Left cardiac atrium (tissue), 4 donors: ENCODE measurements at regions not wholly inside any gene's neighbourhood (a gene's known extent, or its start where the extent isn't known, plus 50 kb on each side); places are given as distances from the start of the nearest gene placed in this dataset.

Experiments
- ATAC-seq, 2 donors: fragments of 200-7000 bp; cut with Tn5 transposase; one replicate each; pipeline ENCODE4 v1.9.1; 2020; ENCODE audit warnings: mild to moderate bottlenecking in 2 of 2, moderate library complexity in 2 of 2
- DNase-seq: peaks from one replicate; pipeline ENCODE4 v3.0.0-alpha.2; 2020
- intact Hi-C, 2 donors: fragments of 100-400 bp; cut with DNase I; formaldehyde crosslinking; loops; one replicate each; pipeline versions ENCODE4 v1.14.1 to v1.15.1; 2022 to 2023
- donor health status: DM: no; HTN: yes; CAD: no.
- donor health status: DM: no; HTN: yes; CAD: no; lungs with severe emphysema.
- donor health status: DM: yes; HTN: yes; CAD: no.
- donor health status: Dilated cardiomyopathy.

DNA sequence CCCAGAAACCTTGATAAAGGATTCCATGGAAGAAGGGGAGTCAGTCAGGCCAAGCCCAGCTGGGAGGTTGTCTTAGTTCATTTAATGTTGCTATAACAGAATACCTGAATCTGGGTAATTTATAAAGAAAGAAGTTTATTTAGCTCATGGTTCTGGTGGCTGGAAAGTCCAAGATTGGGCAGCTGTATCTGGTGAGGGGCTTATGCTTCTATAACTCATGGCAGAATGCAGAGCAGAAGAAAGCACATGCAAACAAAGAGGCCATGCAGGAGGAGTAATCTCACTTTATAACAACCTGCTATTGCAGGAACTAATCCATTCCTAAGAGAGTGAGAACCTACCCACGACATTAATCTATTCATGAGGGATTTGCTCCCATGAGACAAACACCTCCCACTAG lies 54.2 kb upstream of the ANKRD1 start:
- no peak for ATAC-seq
- DNase-seq = no peak
- intact Hi-C loops = no loop called here

DNA sequence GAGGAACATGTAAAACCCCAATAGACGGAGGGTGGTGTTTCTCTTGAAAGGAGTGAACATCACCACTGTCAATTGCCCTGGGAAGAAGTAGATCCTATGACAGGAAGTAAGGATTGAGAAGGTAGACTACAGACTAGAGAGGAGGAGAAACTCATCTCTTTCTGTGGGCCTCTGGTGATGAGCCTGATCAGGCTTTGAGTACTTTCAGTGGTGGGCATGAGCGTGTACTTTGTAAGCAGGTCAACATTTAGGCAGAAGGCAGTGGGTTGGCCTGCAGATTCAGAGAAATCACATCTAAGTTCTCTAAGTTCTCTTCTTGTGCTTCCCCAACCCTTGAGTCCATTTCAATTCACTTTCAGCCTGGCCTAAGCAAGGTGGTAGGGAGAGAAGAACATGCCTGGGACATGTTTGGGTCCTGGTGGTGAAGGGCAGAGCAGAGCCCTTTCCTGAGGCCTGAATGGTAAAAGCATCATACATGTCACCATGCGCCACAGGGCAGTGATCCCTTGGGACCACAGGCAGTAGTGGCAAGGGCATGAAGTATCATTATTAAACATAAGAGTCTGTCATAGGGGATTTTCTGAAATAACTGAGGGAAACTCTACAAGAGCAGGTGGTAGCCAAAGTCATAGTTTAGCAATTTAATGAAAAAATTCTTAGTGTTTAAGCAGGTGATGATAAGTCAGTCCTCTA lies 56.4 kb upstream of the ANKRD1 start:
- intact Hi-C loops = no loop called here
- DNase-seq = no peak
- ATAC-seq = no peak

- ATAC-seq (no peak), DNase-seq (no peak)
- intact Hi-C loops = no loop called here
Measured at GRCh38 chr10:90977855-90978486, 57.1 kb upstream of the ANKRD1 start.

DNA sequence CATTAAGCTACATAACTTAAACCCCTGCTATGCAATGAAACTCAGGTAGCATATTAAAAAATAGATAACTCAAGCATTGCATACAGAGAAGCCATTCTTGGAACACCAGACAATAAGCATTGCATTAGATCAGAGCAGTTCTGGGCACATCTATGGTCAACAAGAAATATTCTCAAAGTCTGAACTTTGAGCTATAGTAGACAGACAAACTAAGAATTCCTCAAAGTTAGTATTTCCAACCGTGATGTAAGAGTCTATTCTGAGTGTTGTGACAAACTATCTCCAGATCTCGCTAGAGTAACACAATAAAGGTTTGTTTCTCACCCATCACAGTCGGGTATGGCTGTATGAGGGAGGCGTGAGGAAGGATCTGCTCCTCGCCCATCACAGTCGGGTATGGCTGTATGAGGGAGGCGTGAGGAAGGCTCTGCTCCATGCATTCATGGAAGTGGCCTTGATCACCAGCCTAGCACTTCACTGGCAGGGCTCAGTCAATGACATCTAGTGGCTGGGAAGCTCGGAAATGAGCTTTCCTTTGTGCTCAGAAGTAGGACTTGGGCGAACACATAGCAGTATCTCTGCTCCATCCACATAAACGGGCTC lies 61.6 kb upstream of the ANKRD1 start:
- no peak for ATAC-seq
- intact Hi-C loops = no loop called here
- DNase-seq = no peak

GRCh38 chr10:90983914-90984549 lies 63.1 kb upstream of the ANKRD1 start:
- ATAC-seq (peak in 1 of 2 donors; percentile 15), DNase-seq (no peak)
- intact Hi-C loops = no loop called here

DNA sequence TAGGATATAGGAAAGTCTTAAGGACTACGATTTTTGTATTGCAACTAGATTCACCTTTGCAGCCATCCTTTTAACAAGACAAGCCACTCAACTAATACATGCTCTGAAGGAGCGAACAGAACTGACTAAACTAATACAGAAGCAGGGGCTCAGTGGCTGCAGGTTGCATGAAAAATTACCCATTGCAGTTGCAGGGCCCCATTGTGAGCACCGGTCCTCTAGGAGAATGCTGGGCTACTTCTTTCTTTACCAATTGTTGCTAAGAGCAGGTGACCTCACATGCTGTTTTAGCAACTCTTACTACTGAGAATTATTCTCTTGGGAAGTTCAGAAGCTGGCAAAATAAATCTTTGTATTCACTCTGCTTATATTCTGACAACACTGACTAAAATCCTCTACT lies 64.0 kb upstream of the ANKRD1 start:
- DNase-seq (no peak), ATAC-seq (no peak)
- intact Hi-C loops = no loop called here

DNA sequence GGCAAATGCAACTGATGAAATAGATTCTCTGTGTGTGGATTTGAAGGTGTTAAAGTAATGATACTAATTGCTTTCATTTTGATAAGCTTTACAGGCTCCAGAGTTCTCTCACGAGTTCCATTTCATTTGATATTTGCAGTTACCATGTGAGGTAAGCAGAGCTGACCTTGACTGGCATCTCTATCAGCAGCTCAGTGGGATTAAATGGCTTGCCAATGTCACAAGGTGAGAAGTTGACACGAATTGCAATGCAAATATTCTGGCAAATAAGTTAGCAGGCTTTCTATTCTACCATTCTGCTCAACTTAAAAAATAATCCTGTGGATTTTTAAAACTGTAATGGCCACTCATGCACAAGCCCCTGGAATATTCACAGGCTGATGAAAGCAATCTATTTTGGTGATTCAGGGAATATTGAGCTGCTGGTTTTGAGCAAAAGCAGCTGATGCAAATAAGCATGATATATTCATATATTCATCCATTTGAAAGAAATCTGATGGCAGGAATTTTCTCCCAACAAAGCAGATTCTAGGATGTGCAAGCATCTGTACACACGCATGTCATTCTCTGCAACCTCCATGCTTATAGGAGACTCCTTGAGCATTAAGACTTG lies 64.5 kb upstream of the ANKRD1 start:
- ATAC-seq (peak in 1 of 2 donors; percentile 53), DNase-seq (no peak)
- intact Hi-C loops = no loop called here

DNA sequence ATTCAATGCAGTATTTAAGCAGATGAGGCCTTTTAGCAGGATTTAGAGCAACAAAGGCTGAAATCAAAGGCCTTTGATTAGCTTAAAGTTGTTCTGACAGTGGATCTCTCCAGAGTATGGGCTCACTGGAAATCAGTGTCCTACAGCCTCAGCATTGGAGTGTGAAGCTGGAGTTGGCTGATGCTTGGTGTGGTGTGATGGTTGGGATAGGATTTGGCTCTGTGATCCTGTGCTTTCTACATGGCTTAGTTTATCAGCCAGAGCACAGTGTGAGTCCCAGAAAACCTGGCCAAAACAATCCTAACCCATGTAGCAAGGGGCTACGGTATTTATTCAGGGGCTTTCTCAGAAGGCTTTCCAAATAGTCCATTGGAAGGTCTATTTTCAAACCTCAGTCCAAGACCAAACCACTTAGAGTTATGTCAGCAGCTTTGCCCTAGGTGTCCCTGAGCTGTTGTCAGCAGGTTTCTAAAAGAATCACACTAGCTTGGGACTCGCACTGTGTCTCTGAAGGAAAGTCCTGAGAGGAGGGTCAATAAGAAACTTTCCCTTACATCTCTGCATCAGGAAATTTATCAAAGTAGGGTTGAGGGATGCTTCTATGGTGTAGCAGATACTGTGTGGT lies 65.4 kb upstream of the ANKRD1 start:
- peak; percentile 23 to 91 for ATAC-seq
- DNase-seq = no peak
- intact Hi-C loops = no loop called here

DNA sequence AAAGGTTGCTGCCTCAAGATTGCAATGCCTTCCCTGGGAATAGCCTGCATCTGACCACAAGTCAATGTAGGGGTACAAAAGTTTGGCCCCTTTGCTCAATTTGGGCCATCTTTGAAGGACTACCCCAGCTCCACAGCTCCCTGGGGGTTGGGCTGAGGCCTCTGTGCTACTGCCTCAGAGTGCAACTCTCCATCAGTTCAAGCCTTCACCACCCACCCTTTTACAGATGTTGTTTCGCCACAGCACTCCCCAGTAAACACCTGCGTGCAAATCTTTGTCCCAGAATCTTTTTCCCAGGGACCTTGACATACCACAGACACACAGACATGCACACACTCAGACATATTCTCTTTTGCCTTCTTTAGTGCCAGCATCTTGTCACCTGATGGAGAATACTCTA lies 66.0 kb upstream of the ANKRD1 start:
- intact Hi-C loops = no loop called here
- ATAC-seq (peak in 1 of 2 donors; percentile 3), DNase-seq (no peak)

GRCh38 chr10:90987383-90987782 lies 66.5 kb upstream of the ANKRD1 start:
- DNase-seq (no peak), ATAC-seq (no peak)
- intact Hi-C loops = no loop called here

GRCh38 chr10:90988024-90988423 lies 67.1 kb upstream of the ANKRD1 start:
- ATAC-seq = no peak
- DNase-seq = no peak
- intact Hi-C loops = no loop called here

DNA sequence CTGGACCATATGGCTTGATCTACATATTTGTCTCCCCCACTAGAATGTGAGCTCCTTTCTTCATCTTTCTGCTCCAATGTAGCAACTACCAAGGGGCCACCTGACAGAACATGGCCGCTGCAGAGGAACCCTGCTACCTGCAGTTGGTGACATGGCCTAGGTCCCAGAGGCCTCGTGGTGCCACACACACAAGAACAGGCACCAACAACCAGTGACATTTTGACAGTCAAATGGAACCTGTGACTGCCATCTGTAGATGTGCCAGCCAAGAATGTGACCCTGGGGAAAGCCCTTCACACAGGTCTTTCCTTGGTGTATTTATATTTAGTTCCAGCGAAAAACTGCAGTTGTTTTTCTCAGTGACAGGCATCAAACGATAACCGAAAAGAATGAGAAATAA lies 67.9 kb upstream of the ANKRD1 start:
- intact Hi-C loops = no loop called here
- ATAC-seq (peak; percentile 13 to 18), DNase-seq (no peak)

DNA sequence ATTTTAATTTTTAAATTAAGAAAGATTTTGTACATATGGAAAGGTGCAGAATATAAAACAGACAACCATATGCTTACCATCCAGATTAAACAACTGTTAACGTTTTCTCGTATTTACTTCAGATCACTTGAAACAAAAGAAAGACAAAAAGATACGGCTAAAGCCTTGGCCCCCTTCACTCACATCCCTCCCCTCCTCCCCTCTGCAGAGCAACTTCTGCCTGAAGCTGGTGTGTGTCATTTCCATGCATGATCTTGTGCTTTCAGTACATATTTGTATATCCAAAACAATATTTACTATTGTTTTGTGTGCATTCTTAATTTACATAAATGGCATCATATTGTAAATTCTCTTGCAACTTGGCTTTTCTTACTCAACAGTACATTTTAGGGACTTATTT lies 68.5 kb upstream of the ANKRD1 start:
- intact Hi-C loops = no loop called here
- ATAC-seq (no peak), DNase-seq (no peak)

GRCh38 chr10:90992462-90992861 lies 71.6 kb upstream of the ANKRD1 start:
- no peak for ATAC-seq
- DNase-seq = no peak
- intact Hi-C loops = no loop called here

DNA sequence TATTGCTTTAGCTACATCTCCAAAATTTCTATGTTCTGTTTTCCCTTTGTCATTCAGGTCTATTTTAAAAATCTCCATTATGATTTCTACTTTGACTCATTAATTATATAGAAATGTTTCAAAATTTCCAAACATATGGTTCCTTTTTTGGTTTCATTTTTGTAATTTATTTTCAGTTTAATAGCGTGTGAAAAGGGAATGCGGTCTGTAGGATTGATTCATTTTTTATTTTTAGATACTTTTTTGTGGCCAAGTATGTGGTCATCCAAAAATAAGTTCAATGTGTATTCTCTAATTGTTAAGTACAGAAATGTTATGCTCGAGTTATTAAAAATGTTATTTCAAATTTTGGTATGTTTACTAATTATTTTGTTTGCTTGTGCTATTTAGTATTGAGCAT lies 72.5 kb upstream of the ANKRD1 start:
- no peak for ATAC-seq
- intact Hi-C loops = no loop called here
- no peak for DNase-seq

DNA sequence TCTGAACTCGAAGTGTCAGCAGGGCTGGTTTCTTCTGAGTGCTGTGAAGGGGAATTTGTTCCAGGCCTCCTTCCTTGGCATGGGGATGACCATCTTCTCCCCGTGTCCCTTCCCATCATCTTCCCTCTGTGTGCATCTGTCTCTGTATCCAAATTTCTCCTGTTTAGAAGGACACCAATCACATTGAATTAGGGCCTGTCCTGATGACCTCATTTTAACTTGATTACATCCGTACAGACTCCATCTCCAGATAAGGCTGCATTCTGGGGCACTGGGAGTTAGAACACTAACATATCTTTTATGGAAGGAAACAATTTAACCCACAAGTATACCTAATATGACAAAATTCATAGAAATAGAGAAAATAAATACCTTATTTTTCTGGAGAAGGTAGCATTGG lies 76.8 kb upstream of the ANKRD1 start:
- DNase-seq = no peak
- no peak for ATAC-seq
- intact Hi-C loops = no loop called here

GRCh38 chr10:90998733-90999511 lies 78.0 kb upstream of the ANKRD1 start:
- DNase-seq = no peak
- intact Hi-C loops = no loop called here
- peak; percentile 29 to 44 for ATAC-seq

DNA sequence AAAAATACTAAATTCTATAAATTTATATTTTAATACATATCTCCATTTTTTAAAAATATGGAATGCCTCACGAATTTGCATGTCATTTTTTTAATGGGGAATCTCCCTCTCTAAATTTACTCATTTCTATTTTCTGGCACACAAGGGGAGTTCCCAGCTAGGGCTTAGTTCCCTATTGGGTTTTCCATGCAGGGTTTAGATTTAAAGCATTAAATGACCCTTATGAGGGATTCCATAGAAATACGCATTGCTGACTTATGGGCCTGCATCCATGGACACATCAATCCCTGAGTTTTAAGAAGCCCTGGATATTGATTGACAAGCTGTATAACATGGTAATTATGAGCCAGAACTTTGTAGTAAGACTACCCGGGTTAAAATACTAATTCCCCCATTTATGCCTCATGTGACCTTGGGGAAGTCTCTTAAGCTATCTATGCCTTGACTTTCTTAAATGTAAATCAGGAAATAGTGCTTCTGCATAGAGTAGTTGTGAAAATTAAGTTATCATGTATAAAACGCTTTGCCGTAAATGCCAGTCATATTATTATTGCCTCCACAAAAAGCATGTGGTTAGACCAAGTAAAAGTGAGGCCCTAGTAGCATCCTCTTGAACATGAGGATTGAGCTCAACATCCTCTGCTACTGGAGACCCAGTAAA lies 78.8 kb upstream of the ANKRD1 start:
- no peak for ATAC-seq
- DNase-seq = no peak
- intact Hi-C loops = loop anchor here in 1 of 2 donors (10.0 kb wide), 1 partner anchor 255 kb away; no protein-coding TSS in a partner anchor
